ENCODE measurements at regions not wholly inside any gene's neighbourhood (a gene's known extent, or its start where the extent isn't known, plus 50 kb on each side); places are given as distances from the start of the nearest gene placed in this dataset.
A peak's percentile ranks its signal among the peaks of the same experiment; 100 is the strongest.

- no peak overlapping the region for H3K9ac ChIP-seq (replicated peaks in 1 of 4; ENCODE audit: extremely low read depth in 1 of 4, low read depth in 3 of 4, low read length in 3 of 4)
- H3K56ac ChIP-seq (replicated peaks; ENCODE audit: insufficient read length, low read depth, low read length) = no peak overlapping the region
- no peaks in the 10 kb centered on the region for H3K23me2 ChIP-seq (ENCODE audit: low read depth, low read length)
- H3K27me3 ChIP-seq (replicated peaks in 1 of 4; ENCODE audit: control insufficient read depth in 3 of 4, extremely low read depth in 1 of 4, insufficient read depth in 3 of 4, low read length in 3 of 4) = no peaks in the 10 kb centered on the region
- FAIRE-seq = no peak
- H2BK15ac ChIP-seq (ENCODE audit: low read length) = no peak overlapping the region
- H3K4me1 ChIP-seq (replicated peaks in 1 of 4; ENCODE audit: control insufficient read depth in 3 of 4, insufficient read depth in 4 of 4, low read length in 3 of 4) = peaks cover 0 to 2% (median 0%) of the 10 kb centered on the region in 4 experiments; a peak in 1 of 7 replicates
- no peak overlapping the region for H3K14ac ChIP-seq (ENCODE audit: insufficient read length)
- H2BK12ac ChIP-seq (ENCODE audit: low read depth, low read length) = no peak overlapping the region
- ChIA-PET POLR2A (ENCODE audit: partially characterized antibody) (no interaction called here), CTCF (ENCODE audit: partially characterized antibody) (interaction anchor here (1.0 to 1.4 kb wide), 2 partner anchors 10 to 56 kb away, joined by 3 to 6 read pairs; no protein-coding TSS in a partner anchor)
- no peak overlapping the region for H2BK20ac ChIP-seq (ENCODE audit: low read length)
- no peak overlapping the region for H4K8ac ChIP-seq (ENCODE audit: extremely low read depth, insufficient read depth, low read length)
- no peaks in the 10 kb centered on the region for H4K20me1 ChIP-seq (replicated peaks in 1 of 2; ENCODE audit: control insufficient read depth in 1 of 2, insufficient read depth in 2 of 2, low read length in 2 of 2)
- no peak overlapping the region for H3K27ac ChIP-seq (ENCODE audit: low read depth, low read length)
- H3K79me1 ChIP-seq (ENCODE audit: low read depth, low read length) = no peaks in the 10 kb centered on the region
- H3K23ac ChIP-seq (ENCODE audit: insufficient read length) = no peak overlapping the region
- H3K79me2 ChIP-seq (ENCODE audit: control insufficient read depth in 1 of 2, insufficient read depth in 2 of 2, low read length in 2 of 2) = no peaks in the 10 kb centered on the region
- H3K4me2 ChIP-seq (ENCODE audit: insufficient read depth in 1 of 2, low read depth in 2 of 2, low read length in 2 of 2) = no peak overlapping the region
- no peaks in the 10 kb centered on the region for H3K9me3 ChIP-seq (ENCODE audit: insufficient read depth in 2 of 2, low read depth in 1 of 2, low read length in 1 of 2)
- H2BK120ac ChIP-seq (replicated peaks; ENCODE audit: low read depth, low read length) = no peak overlapping the region
- no peak overlapping the region for H4K5ac ChIP-seq (ENCODE audit: insufficient read length, low read depth, low read length)
- no peak overlapping the region for H2AK5ac ChIP-seq (ENCODE audit: low read depth, low read length)
- no peaks in the 10 kb centered on the region for H3K36me3 ChIP-seq (ENCODE audit: control insufficient read depth in 2 of 4, insufficient read depth in 4 of 4, low read length in 3 of 4)
- no peak overlapping the region for H3K4ac ChIP-seq (replicated peaks; ENCODE audit: insufficient read length, low read depth, low read length)
- no peak overlapping the region for H3K4me3 ChIP-seq (ENCODE audit: extremely low read depth in 1 of 4, insufficient read depth in 2 of 4, low read depth in 3 of 4, low read length in 4 of 4)
- no peak for DNase-seq (ENCODE audit: low read depth in 1 of 2, low spot score in 2 of 2)
- no peak overlapping the region for H2BK5ac ChIP-seq (ENCODE audit: low read depth, low read length)
- H2AFZ ChIP-seq (ENCODE audit: low read length) = peak overlapping the region; percentile 39; the same call in 1 of the 2 replicates
- WGBS, 2 experiments (ENCODE audit: extremely low coverage in 1 of 2, insufficient coverage in 1 of 2, insufficient read length in 1 of 2, insufficient replicate concordance in 2 of 2, low coverage in 1 of 2, low lambda C conversion rate in 2 of 2, missing lambda C conversion rate in 1 of 2) = 94% methylated on average over 8 of the region's 9 CpGs; no CpG with 5 or more reads in 1 of the 2 experiments
- no peak overlapping the region for H3K18ac ChIP-seq (ENCODE audit: extremely low read depth, low read length)
- H4K91ac ChIP-seq (replicated peaks; ENCODE audit: insufficient read length, low read length) = no peak overlapping the region
- TF ChIP-seq KDM4A (IDR thresholded peaks at IDR 0.05; ENCODE audit: low read depth, low read length, severe bottlenecking) (no peak), CHD2 (IDR thresholded peaks at IDR 0.05; ENCODE audit: low read length) (no peak), CBX8 (IDR thresholded peaks at IDR 0.05; ENCODE audit: borderline replicate concordance, low read depth, low read length) (no peak), ATF2 (IDR thresholded peaks at IDR 0.05; ENCODE audit: low read length) (no peak), POU5F1 (IDR thresholded peaks at IDR 0.05; ENCODE audit: low read depth, low read length) (no peak), RNF2 (IDR thresholded peaks at IDR 0.05; ENCODE audit: borderline replicate concordance, low read depth, low read length, missing control alignments, poor library complexity, severe bottlenecking) (no peak), TCF12 (IDR thresholded peaks at IDR 0.05; ENCODE audit: low read depth, low read length) (no peak), CHD1 (IDR thresholded peaks at IDR 0.05; ENCODE audit: low read depth, low read length) (no peak), NRF1 (IDR thresholded peaks at IDR 0.05; ENCODE audit: low read depth, low read length) (no peak), FOSL1 (IDR thresholded peaks at IDR 0.05; ENCODE audit: insufficient read depth, low read depth, low read length) (no peak), MAFK (IDR thresholded peaks at IDR 0.05; ENCODE audit: low read depth, low read length) (no peak), HDAC2 (IDR thresholded peaks at IDR 0.05; ENCODE audit: borderline replicate concordance in 1 of 2, low read depth in 2 of 2, low read length in 2 of 2) (no peak)
Measured at GRCh38 chr9:90974643-90975245, 173.1 kb downstream of the SYK start.
